H1 (cell line): ENCODE measurements at regions not wholly inside any gene's neighbourhood (a gene's known extent, or its start where the extent isn't known, plus 50 kb on each side); places are given as distances from the start of the nearest gene placed in this dataset.

Source experiments
- CTCF ChIA-PET: fragments of 300-600 bp; sonication (Branson Sonifier 250); formaldehyde crosslinking; loops from one replicate; lab custom pipeline; 2021; ENCODE audit not compliant: partially characterized antibody; lab: Charles Lee
- POLR2A ChIA-PET: fragments of 300-600 bp; sonication (Branson Sonifier 250); formaldehyde crosslinking; loops from one replicate; lab custom pipeline; 2021; ENCODE audit warnings: inconsistent platforms; ENCODE audit not compliant: partially characterized antibody; lab: Charles Lee
- DNase-seq, 2 experiments: peaks; one replicate each; pipeline versions ENCODE4 v3.0.0 to v3.0.0-alpha.2; 2010 to 2022; ENCODE audit warnings: low spot score in 2 of 2, low read depth in 1 of 2, mixed read lengths in 1 of 2
- FAIRE-seq: peaks from 2 replicates; lab custom pipeline; 2011; peaks lifted over from hg19 to GRCh38; lab: Jason Lieb, UNC
- H2AFZ ChIP-seq: 2 replicates; pipeline ENCODE4 v1.8.1; 2012; ENCODE audit warnings: low read length, inconsistent platforms
- H2AK5ac ChIP-seq: 2 replicates; pipeline ENCODE4 v1.6.1; 2013; ENCODE audit warnings: low read depth, low read length
- H2BK120ac ChIP-seq: replicated peaks from 2 replicates; pipeline ENCODE3; 2013; ENCODE audit warnings: low read depth, low read length, inconsistent platforms
- H2BK12ac ChIP-seq: 2 replicates; pipeline ENCODE4 v1.6.1; 2013; ENCODE audit warnings: low read depth, low read length
- H2BK15ac ChIP-seq: 2 replicates; pipeline ENCODE4 v1.6.1; 2013; ENCODE audit warnings: low read length
- H2BK20ac ChIP-seq: 2 replicates; pipeline ENCODE4 v1.6.1; 2013; ENCODE audit warnings: low read length
- H2BK5ac ChIP-seq: 2 replicates; pipeline ENCODE4 v1.6.1; 2013; ENCODE audit warnings: low read depth, low read length
- H3K14ac ChIP-seq: 2 replicates; pipeline ENCODE4 v1.6.1; 2013; ENCODE audit warnings: inconsistent platforms; ENCODE audit not compliant: insufficient read length
- H3K18ac ChIP-seq: 2 replicates; pipeline ENCODE4 v1.6.1; 2013; ENCODE audit warnings: low read length; ENCODE audit errors: extremely low read depth
- H3K23ac ChIP-seq: 2 replicates; pipeline ENCODE4 v1.6.1; 2013; ENCODE audit warnings: inconsistent platforms; ENCODE audit not compliant: insufficient read length
- H3K23me2 ChIP-seq: 2 replicates; pipeline ENCODE4 v1.6.1; 2013; ENCODE audit warnings: low read depth, low read length
- H3K27ac ChIP-seq: 2 replicates; pipeline ENCODE4 v1.6.1; 2011; ENCODE audit warnings: low read depth, low read length, inconsistent platforms
- H3K27me3 ChIP-seq, 4 experiments: replicated peaks in 1 of 4; 1 replicate in 1 of 4; 2 replicates in 3 of 4; pipeline versions ENCODE4 v1.6.1 to v1.8.1; 2011 to 2013; ENCODE audit warnings: low read length in 3 of 4, mild to moderate bottlenecking in 3 of 4, inconsistent platforms in 2 of 4, mixed read lengths in 2 of 4, moderate library complexity in 1 of 4; ENCODE audit not compliant: control insufficient read depth in 3 of 4, insufficient read depth in 3 of 4; ENCODE audit errors: extremely low read depth in 1 of 4
- H3K36me3 ChIP-seq, 4 experiments: 2 replicates each; pipeline versions ENCODE4 v1.6.1 to v1.8.1; 2011 to 2013; ENCODE audit warnings: mild to moderate bottlenecking in 4 of 4, low read length in 3 of 4, moderate library complexity in 2 of 4, control low read depth in 1 of 4, inconsistent platforms in 1 of 4; ENCODE audit not compliant: insufficient read depth in 4 of 4, control insufficient read depth in 2 of 4
- H3K4ac ChIP-seq: replicated peaks from 2 replicates; pipeline ENCODE3; 2013; ENCODE audit warnings: low read length, low read depth, mixed read lengths, inconsistent platforms; ENCODE audit not compliant: insufficient read length
- H3K4me1 ChIP-seq, 4 experiments: replicated peaks in 1 of 4; 1 replicate in 1 of 4; 2 replicates in 3 of 4; pipeline versions ENCODE4 v1.6.1 to v1.8.1; 2011 to 2013; ENCODE audit warnings: low read length in 3 of 4, inconsistent platforms in 2 of 4, mixed read lengths in 1 of 4; ENCODE audit not compliant: insufficient read depth in 4 of 4, control insufficient read depth in 3 of 4
- H3K4me2 ChIP-seq, 2 experiments: 2 replicates each; pipeline versions ENCODE4 v1.6.1 to v1.8.1; 2011 to 2013; ENCODE audit warnings: low read depth in 2 of 2, low read length in 2 of 2, control low read depth in 1 of 2, inconsistent platforms in 1 of 2, mild to moderate bottlenecking in 1 of 2; ENCODE audit not compliant: insufficient read depth in 1 of 2
- H3K4me3 ChIP-seq, 4 experiments: fragments of 200-600, 300-600 bp in 1 of 4; sonication (generic), shearing (Covaris generic), sonication (Bioruptor Twin) in 1 of 4; 2 replicates each; pipeline versions ENCODE4 v1.5.1 to v1.8.1; 2011 to 2016; ENCODE audit warnings: low read length in 4 of 4, low read depth in 3 of 4, control low read depth in 2 of 4, inconsistent platforms in 2 of 4, mild to moderate bottlenecking in 2 of 4, mixed read lengths in 1 of 4, moderate library complexity in 1 of 4; ENCODE audit not compliant: insufficient read depth in 2 of 4; ENCODE audit errors: extremely low read depth in 1 of 4
- H3K56ac ChIP-seq: replicated peaks from 2 replicates; pipeline ENCODE3; 2013; ENCODE audit warnings: low read depth, mild to moderate bottlenecking, mixed read lengths, low read length, inconsistent platforms; ENCODE audit not compliant: insufficient read length
- H3K79me1 ChIP-seq: 2 replicates; pipeline ENCODE4 v1.6.1; 2013; ENCODE audit warnings: low read depth, low read length, control low read depth
- H3K79me2 ChIP-seq, 2 experiments: 2 replicates each; pipeline versions ENCODE4 v1.6.1 to v1.8.1; 2012 to 2013; ENCODE audit warnings: low read length in 2 of 2, mild to moderate bottlenecking in 2 of 2, inconsistent platforms in 1 of 2; ENCODE audit not compliant: insufficient read depth in 2 of 2, control insufficient read depth in 1 of 2
- H3K9ac ChIP-seq, 4 experiments: replicated peaks in 1 of 4; 1 replicate in 1 of 4; 2 replicates in 3 of 4; pipeline versions ENCODE4 v1.6.1 to v1.8.1; 2011 to 2013; ENCODE audit warnings: low read depth in 3 of 4, low read length in 3 of 4, control low read depth in 2 of 4, mild to moderate bottlenecking in 2 of 4, moderate library complexity in 2 of 4, inconsistent platforms in 1 of 4; ENCODE audit errors: extremely low read depth in 1 of 4
- H3K9me3 ChIP-seq, 2 experiments: 2 replicates each; pipeline versions ENCODE4 v1.6.1 to v1.8.1; 2012 to 2013; ENCODE audit warnings: mild to moderate bottlenecking in 2 of 2, moderate library complexity in 2 of 2, control low read depth in 1 of 2, inconsistent platforms in 1 of 2, low read depth in 1 of 2, low read length in 1 of 2, mixed read lengths in 1 of 2; ENCODE audit not compliant: insufficient read depth in 2 of 2
- H4K20me1 ChIP-seq, 2 experiments: replicated peaks in 1 of 2; 2 replicates each; pipeline versions ENCODE3 to v1.8.1; 2011 to 2013; ENCODE audit warnings: inconsistent platforms in 2 of 2, low read length in 2 of 2, mild to moderate bottlenecking in 1 of 2; ENCODE audit not compliant: insufficient read depth in 2 of 2, control insufficient read depth in 1 of 2
- H4K5ac ChIP-seq: 2 replicates; pipeline ENCODE4 v1.6.1; 2013; ENCODE audit warnings: low read length, low read depth, mixed read lengths, inconsistent platforms; ENCODE audit not compliant: insufficient read length
- H4K8ac ChIP-seq: 2 replicates; pipeline ENCODE4 v1.8.0; 2013; ENCODE audit warnings: mild to moderate bottlenecking, moderate library complexity, low read length, inconsistent platforms; ENCODE audit not compliant: insufficient read depth; ENCODE audit errors: extremely low read depth
- H4K91ac ChIP-seq: replicated peaks from 2 replicates; pipeline ENCODE3; 2013; ENCODE audit warnings: low read length, mixed read lengths, inconsistent platforms; ENCODE audit not compliant: insufficient read length
- BACH1 ChIP-seq: IDR thresholded peaks from 2 replicates; pipeline ENCODE4 v1.6.1; 2012; ENCODE audit warnings: low read length, improper control_type of control experiment
- BCL11A ChIP-seq, 2 experiments: IDR thresholded peaks; one replicate each; pipeline ENCODE4 v1.6.1; 2011; ENCODE audit warnings: low read depth in 2 of 2, low read length in 2 of 2, mild to moderate bottlenecking in 2 of 2
- CREB1 ChIP-seq: IDR thresholded peaks from 2 replicates; pipeline ENCODE4 v1.6.1; 2012; ENCODE audit warnings: inconsistent platforms
- EZH2 ChIP-seq: fragments of 200-600 bp; sonication (generic); IDR thresholded peaks from 2 replicates; pipeline ENCODE4 v1.7.1; 2012; ENCODE audit warnings: low read depth, mild to moderate bottlenecking, moderate library complexity, low read length, inconsistent platforms; ENCODE audit not compliant: severe bottlenecking
- FOSL1 ChIP-seq: IDR thresholded peaks from 2 replicates; pipeline ENCODE4 v1.6.1; 2011; ENCODE audit warnings: mild to moderate bottlenecking, low read depth, low read length, moderate library complexity; ENCODE audit not compliant: insufficient read depth
- RAD21 ChIP-seq, 2 experiments: IDR thresholded peaks in 1 of 2; conservative IDR thresholded peaks in 1 of 2; 2 replicates each; pipeline ENCODE4 v1.6.1; 2011; ENCODE audit warnings: low read depth in 2 of 2, low read length in 2 of 2, improper control_type of control experiment in 1 of 2, inconsistent platforms in 1 of 2, mild to moderate bottlenecking in 1 of 2, moderate library complexity in 1 of 2
- RXRA ChIP-seq: IDR thresholded peaks from 2 replicates; pipeline ENCODE4 v1.6.1; 2011; ENCODE audit warnings: low read depth, mild to moderate bottlenecking, low read length, moderate library complexity; ENCODE audit not compliant: insufficient read depth
- SRF ChIP-seq: IDR thresholded peaks from 2 replicates; pipeline ENCODE4 v1.6.1; 2011; ENCODE audit warnings: mild to moderate bottlenecking, low read depth, low read length, moderate library complexity
- SUZ12 ChIP-seq: fragments of 200-600 bp; sonication (generic); IDR thresholded peaks from 2 replicates; pipeline ENCODE4 v1.6.1; 2012; ENCODE audit warnings: mild to moderate bottlenecking, inconsistent platforms, low read length, moderate library complexity, mixed read lengths
- TAF1 ChIP-seq: IDR thresholded peaks from 2 replicates; pipeline ENCODE4 v1.6.1; 2011; ENCODE audit warnings: mild to moderate bottlenecking, low read depth, low read length
- YY1 ChIP-seq: IDR thresholded peaks from 2 replicates; pipeline ENCODE4 v1.6.1; 2011; ENCODE audit warnings: low read depth, mild to moderate bottlenecking, low read length
- WGBS, 2 experiments: shearing (Covaris generic) in 1 of 2; methylation state at CpG; one replicate each; pipeline versions ENCODE4 v1.1.6 to v1.1.7; 2013 to 2015; ENCODE audit warnings: low lambda C conversion rate in 2 of 2, mixed read lengths in 2 of 2, inconsistent platforms in 1 of 2, low coverage in 1 of 2, missing lambda C conversion rate in 1 of 2; ENCODE audit not compliant: insufficient replicate concordance in 2 of 2, insufficient coverage in 1 of 2, insufficient read length in 1 of 2; ENCODE audit errors: extremely low coverage in 1 of 2, missing lambda C conversion rate in 1 of 2; 5-methylcytosine and 5-hydroxymethylcytosine counted together
- TF ChIP-seq, protein P1 (sequence below), 3 experiments: IDR thresholded peaks; 1 replicate in 2 of 3; 2 replicates in 1 of 3; pipeline versions ENCODE4 v1.5.1 to v1.6.1; 2011; ENCODE audit warnings: low read length in 3 of 3, mild to moderate bottlenecking in 3 of 3, inconsistent platforms in 2 of 3, low read depth in 1 of 3, moderate library complexity in 1 of 3; ENCODE audit not compliant: insufficient read depth in 1 of 3; ENCODE audit errors: control extremely low read depth in 1 of 3

GRCh38 chr1:148354913-148355308, 128.2 kb downstream of the PPIAL4G start:
- Histone ChIP-seq H3K18ac (no peak overlapping the region), H2BK120ac (no peak overlapping the region), H2BK15ac (no peak overlapping the region), H3K27ac (no peak overlapping the region), H3K36me3 (no peaks in the 10 kb centered on the region), H3K9ac (no peak overlapping the region; a peak in 2 of 7 replicates), H3K9me3 (no peaks in the 10 kb centered on the region), H2AFZ (peak overlapping the region; percentile 85), H4K20me1 (no peaks in the 10 kb centered on the region), H2BK20ac (no peak overlapping the region), H3K27me3 (peaks cover 9 to 29% (median 21%) of the 10 kb centered on the region in 4 experiments), H2AK5ac (no peak overlapping the region), H4K5ac (no peak overlapping the region), H3K79me1 (no peaks in the 10 kb centered on the region), H3K56ac (no peak overlapping the region), H3K79me2 (no peaks in the 10 kb centered on the region), H3K23ac (no peak overlapping the region), H4K91ac (no peak overlapping the region), H3K14ac (no peak overlapping the region), H4K8ac (no peak overlapping the region), H2BK5ac (no peak overlapping the region), H3K4me1 (peaks cover 0 to 4% (median 1%) of the 10 kb centered on the region in 4 experiments; a peak in 2 of 7 replicates), H2BK12ac (no peak overlapping the region), H3K4ac (no peak overlapping the region), H3K23me2 (peaks cover 2% of the 10 kb centered on the region; the same call in 1 of the 2 replicates), H3K4me3 (peak overlapping the region; percentile 63 to 83 (median 76)), H3K4me2 (peak overlapping the region; percentile 88 to 89)
- ChIA-PET CTCF (interaction anchor here (3.9 to 4.0 kb wide), 2 partner anchors 9 to 10 kb away, joined by 11 to 12 read pairs; no protein-coding TSS in a partner anchor), POLR2A (interaction anchor here (0.7 to 8.4 kb wide), 5 partner anchors 13 to 91 kb away, joined by 3 to 55 read pairs (median 6); no protein-coding TSS in a partner anchor)
- FAIRE-seq = peak; percentile 28
- 52% methylated on average over 15 of the region's 15 CpGs; no CpG with 5 or more reads in 1 of the 2 experiments for WGBS, 2 experiments
- DNase-seq = no peak
- TF ChIP-seq RXRA = no peak
- peak; percentile 11 for TF ChIP-seq EZH2
- no peak for TF ChIP-seq FOSL1
- TF ChIP-seq BCL11A (IDR thresholded peaks at IDR 0.05; ENCODE audit: low read depth in 2 of 2, low read length in 2 of 2) = no peak
- no peak for TF ChIP-seq CREB1
- no peak for TF ChIP-seq YY1
- no peak for TF ChIP-seq TAF1
- no peak for TF ChIP-seq BACH1
- TF ChIP-seq, protein P1, sequence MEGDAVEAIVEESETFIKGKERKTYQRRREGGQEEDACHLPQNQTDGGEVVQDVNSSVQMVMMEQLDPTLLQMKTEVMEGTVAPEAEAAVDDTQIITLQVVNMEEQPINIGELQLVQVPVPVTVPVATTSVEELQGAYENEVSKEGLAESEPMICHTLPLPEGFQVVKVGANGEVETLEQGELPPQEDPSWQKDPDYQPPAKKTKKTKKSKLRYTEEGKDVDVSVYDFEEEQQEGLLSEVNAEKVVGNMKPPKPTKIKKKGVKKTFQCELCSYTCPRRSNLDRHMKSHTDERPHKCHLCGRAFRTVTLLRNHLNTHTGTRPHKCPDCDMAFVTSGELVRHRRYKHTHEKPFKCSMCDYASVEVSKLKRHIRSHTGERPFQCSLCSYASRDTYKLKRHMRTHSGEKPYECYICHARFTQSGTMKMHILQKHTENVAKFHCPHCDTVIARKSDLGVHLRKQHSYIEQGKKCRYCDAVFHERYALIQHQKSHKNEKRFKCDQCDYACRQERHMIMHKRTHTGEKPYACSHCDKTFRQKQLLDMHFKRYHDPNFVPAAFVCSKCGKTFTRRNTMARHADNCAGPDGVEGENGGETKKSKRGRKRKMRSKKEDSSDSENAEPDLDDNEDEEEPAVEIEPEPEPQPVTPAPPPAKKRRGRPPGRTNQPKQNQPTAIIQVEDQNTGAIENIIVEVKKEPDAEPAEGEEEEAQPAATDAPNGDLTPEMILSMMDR (IDR thresholded peaks at IDR 0.05; ENCODE audit: control extremely low read depth in 1 of 3, insufficient read depth in 1 of 3, low read depth in 1 of 3, low read length in 3 of 3) = no peak
- TF ChIP-seq RAD21 (IDR thresholded peaks at IDR 0.05 in 1 of 2, conservative IDR thresholded peaks at IDR 0.05 in 1 of 2; ENCODE audit: low read depth in 2 of 2, low read length in 2 of 2) = no peak
- TF ChIP-seq SUZ12 = peak; percentile 47; the same call in 1 of the 2 replicates
- no peak for TF ChIP-seq SRF
